Spleen (tissue), 11 donors: ENCODE measurements at regions not wholly inside any gene's neighbourhood (a gene's known extent, or its start where the extent isn't known, plus 50 kb on each side); places are given as distances from the start of the nearest gene placed in this dataset.

Source experiments
- DNase-seq: peaks from one replicate; pipeline ENCODE4 v3.0.0-alpha.2; 2020
- H3K27ac ChIP-seq, 8 donors: fragments of 200-600 bp; sonication (generic) in 7 of 8; 1 replicate in 4 of 8; 2 replicates in 4 of 8; pipeline versions ENCODE4 v1.5.0 to v1.8.0; 2016 to 2021; ENCODE audit warnings: inconsistent platforms in 4 of 8, mild to moderate bottlenecking in 4 of 8, moderate library complexity in 1 of 8
- H3K27me3 ChIP-seq, 7 donors: fragments of 200-600 bp; sonication (generic) in 6 of 7; replicated peaks in 1 of 7; 1 replicate in 4 of 7; 2 replicates in 3 of 7; pipeline versions ENCODE4 v1.5.0 to v1.8.0; 2016 to 2021; ENCODE audit warnings: inconsistent platforms in 3 of 7, mild to moderate bottlenecking in 1 of 7
- H3K36me3 ChIP-seq, 6 donors: fragments of 200-600 bp; sonication (generic) in 5 of 6; 1 replicate in 4 of 6; 2 replicates in 2 of 6; pipeline versions ENCODE4 v1.5.0 to v1.8.0; 2016 to 2021; ENCODE audit warnings: inconsistent platforms in 2 of 6
- H3K4me1 ChIP-seq, 6 donors: fragments of 200-600 bp; sonication (generic) in 5 of 6; 1 replicate in 3 of 6; 2 replicates in 3 of 6; pipeline versions ENCODE4 v1.5.0 to v1.8.0; 2016 to 2021; ENCODE audit warnings: inconsistent platforms in 3 of 6
- H3K4me3 ChIP-seq, 8 donors: fragments of 200-600 bp; sonication (generic) in 7 of 8; 1 replicate in 4 of 8; 2 replicates in 4 of 8; pipeline versions ENCODE4 v1.5.0 to v1.8.0; 2016 to 2021; ENCODE audit warnings: inconsistent platforms in 4 of 8, mild to moderate bottlenecking in 4 of 8, moderate library complexity in 2 of 8
- H3K9me3 ChIP-seq, 8 donors: fragments of 200-600 bp; sonication (generic) in 7 of 8; 1 replicate in 4 of 8; 2 replicates in 4 of 8; pipeline versions ENCODE4 v1.5.0 to v1.8.0; 2016 to 2021; ENCODE audit warnings: inconsistent platforms in 4 of 8
- CTCF ChIP-seq, 11 experiments: fragments of 200-600 bp in 7 of 11; fragments of 450-650 bp in 4 of 11; sonication (generic) in 4 of 11; IDR thresholded peaks in 8 of 11; conservative IDR thresholded peaks in 3 of 11; 1 replicate in 7 of 11; 2 replicates in 4 of 11; pipeline versions ENCODE4 v1.4.0 to v1.8.0; 2016 to 2021; ENCODE audit warnings: antibody characterized with exemption in 11 of 11, inconsistent platforms in 4 of 11, mild to moderate bottlenecking in 1 of 11
- POLR2A ChIP-seq, 3 donors: fragments of 450-650 bp; IDR thresholded peaks; one replicate each; pipeline ENCODE4 v1.5.1; 2017; ENCODE audit warnings: antibody characterized with exemption in 3 of 3, mild to moderate bottlenecking in 1 of 3
- POLR2AphosphoS5 ChIP-seq, 3 donors: sonication (generic); formaldehyde crosslinking; IDR thresholded peaks; one replicate each; pipeline ENCODE4 v1.5.1; 2017; ENCODE audit warnings: antibody characterized with exemption in 3 of 3
- WGBS, 5 donors: extraction: QIAGEN DNeasy Blood & Tissue Kit in 3 of 5; methylation state at CpG; one replicate each; pipeline versions ENCODE4 v1.1.5 to v1.1.7; 2013 to 2018; 5-methylcytosine and 5-hydroxymethylcytosine counted together
- intact Hi-C: fragments of 100-400 bp; cut with DNase I; formaldehyde crosslinking; loops from one replicate; pipeline ENCODE4 v1.15.0; 2023; ENCODE audit warnings: low total_unique reads
- donor health status: healthy with polysubstance abuse.
- donor health status: DM: no; HTN: no; CAD: no; lungs with moderate emphysema.
- donor health status: DM: no; HTN: no; CAD: no.
- donor health status: Bipolar disorder and iron deficiency.
- donor health status: healthy.
- donor health status: DM: no; HTN: no; CAD: no.
- donor health status: DM: yes; HTN: yes; CAD: no.

- Histone ChIP-seq H3K36me3 (no peaks in the 10 kb centered on the region), H3K27ac (no peak overlapping the region), H3K9me3 (no peaks in the 10 kb centered on the region), H3K27me3 (no peaks in the 10 kb centered on the region), H3K4me3 (no peak overlapping the region), H3K4me1 (peaks cover 0 to 34% (median 6%) of the 10 kb centered on the region in 6 donors)
- intact Hi-C loops = no loop called here
- DNase-seq = no peak
- 53 to 75% (median 66%) methylated on average over 1 of the region's 1 CpG for WGBS, 5 donors
- no peak for TF ChIP-seq CTCF (IDR thresholded peaks at IDR 0.05 in 8 of 11, conservative IDR thresholded peaks at IDR 0.05 in 3 of 11)
Observed at GRCh38 chr14:90458536-90458935, 61.7 kb downstream of the CALM1 start.

DNA sequence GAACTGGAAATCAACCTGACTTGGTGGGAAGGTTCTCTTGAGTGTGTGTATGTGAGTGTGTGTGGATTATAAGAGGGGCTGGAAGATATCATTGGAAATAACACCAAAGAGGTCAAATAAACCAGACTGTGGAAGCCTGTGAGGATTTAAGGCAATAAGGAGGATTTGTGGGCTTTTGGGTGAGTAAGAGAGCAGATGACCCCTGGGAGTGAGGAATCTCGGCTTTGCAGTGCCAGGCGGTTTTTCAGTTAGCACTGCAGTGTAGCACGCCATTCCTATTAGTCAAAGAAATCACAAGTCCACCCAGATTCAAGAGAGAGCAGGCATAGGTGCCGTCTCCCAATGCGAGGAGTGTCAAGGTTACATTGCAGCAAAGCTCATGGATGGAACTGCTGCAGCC is 63.3 kb downstream of the CALM1 start:
- TF ChIP-seq POLR2A (IDR thresholded peaks at IDR 0.05) (no peak), CTCF (IDR thresholded peaks at IDR 0.05 in 8 of 11, conservative IDR thresholded peaks at IDR 0.05 in 3 of 11) (no peak), POLR2AphosphoS5 (IDR thresholded peaks at IDR 0.05) (no peak)
- Histone ChIP-seq H3K27ac (no peak overlapping the region), H3K36me3 (no peaks in the 10 kb centered on the region), H3K4me1 (peaks cover 0 to 18% (median under 1%) of the 10 kb centered on the region in 6 donors), H3K4me3 (no peak overlapping the region), H3K9me3 (no peaks in the 10 kb centered on the region), H3K27me3 (no peaks in the 10 kb centered on the region)
- WGBS, 5 donors = 84 to 98% (median 93%) methylated on average over 5 of the region's 5 CpGs
- no peak for DNase-seq
- intact Hi-C loops = no loop called here

- no peaks in the 10 kb centered on the region for H3K9me3 ChIP-seq
- H3K4me1 ChIP-seq = peaks cover 0 to 6% (median 0%) of the 10 kb centered on the region in 6 donors
- 84 to 93% (median 86%) methylated on average over 6 of the region's 6 CpGs for WGBS, 5 donors
- H3K27me3 ChIP-seq = no peaks in the 10 kb centered on the region
- H3K4me3 ChIP-seq = no peak overlapping the region
- no peak overlapping the region for H3K27ac ChIP-seq
- TF ChIP-seq POLR2AphosphoS5 (IDR thresholded peaks at IDR 0.05) (no peak), POLR2A (IDR thresholded peaks at IDR 0.05) (no peak), CTCF (IDR thresholded peaks at IDR 0.05 in 8 of 11, conservative IDR thresholded peaks at IDR 0.05 in 3 of 11) (no peak)
- intact Hi-C loops = no loop called here
- H3K36me3 ChIP-seq = no peaks in the 10 kb centered on the region
- DNase-seq = no peak
Observed at GRCh38 chr14:90461425-90461824, 64.6 kb downstream of the CALM1 start.

DNA sequence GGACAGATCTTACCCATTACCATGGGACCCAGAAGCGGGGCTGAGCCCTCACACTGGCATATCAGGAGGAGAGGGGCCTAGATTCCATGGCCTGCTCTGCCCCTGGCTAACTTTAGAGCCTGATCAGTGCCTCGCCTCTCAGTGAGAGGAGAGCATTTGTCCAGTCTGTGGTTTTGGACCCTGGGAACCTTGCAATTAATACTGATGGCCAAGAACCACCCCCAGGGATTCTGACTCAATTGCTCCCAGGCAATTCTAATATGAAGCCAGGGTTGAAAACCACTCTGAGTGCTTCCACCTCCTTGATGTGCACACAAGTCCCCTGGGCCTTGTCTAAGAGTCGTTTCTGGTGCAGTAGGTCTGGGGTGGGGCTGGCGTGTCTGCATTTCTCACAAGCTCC is 67.7 kb downstream of the CALM1 start:
- no peaks in the 10 kb centered on the region for H3K4me1 ChIP-seq
- H3K27me3 ChIP-seq = no peaks in the 10 kb centered on the region
- intact Hi-C loops = no loop called here
- H3K4me3 ChIP-seq = no peak overlapping the region
- WGBS, 5 donors = 71 to 85% (median 75%) methylated on average over 3 to 4 of the region's 4 CpGs
- no peaks in the 10 kb centered on the region for H3K36me3 ChIP-seq
- TF ChIP-seq POLR2A (IDR thresholded peaks at IDR 0.05) (no peak), CTCF (IDR thresholded peaks at IDR 0.05 in 8 of 11, conservative IDR thresholded peaks at IDR 0.05 in 3 of 11) (no peak), POLR2AphosphoS5 (IDR thresholded peaks at IDR 0.05) (no peak)
- H3K9me3 ChIP-seq = peaks cover 0 to 8% (median 2%) of the 10 kb centered on the region in 8 donors
- DNase-seq = no peak
- H3K27ac ChIP-seq = no peak overlapping the region
